ENCODE measurements at regions not wholly inside any gene's neighbourhood (a gene's known extent, or its start where the extent isn't known, plus 50 kb on each side); places are given as distances from the start of the nearest gene placed in this dataset.

- Histone ChIP-seq H3K4me3 (no peak overlapping the region), H3K9me3 (replicated peaks) (peaks cover 12% of the 10 kb centered on the region), H3K4me1 (peaks cover 28% of the 10 kb centered on the region), H3K27me3 (ENCODE audit: low read depth) (peaks cover 8% of the 10 kb centered on the region), H3K36me3 (no peaks in the 10 kb centered on the region), H3K27ac (replicated peaks) (no peak overlapping the region)
- intact Hi-C loops (cut with micrococcal nuclease), result no loop called here
- DNase-seq, result no peak
- no peak for TF ChIP-seq CTCF (IDR thresholded peaks at IDR 0.05; ENCODE audit: borderline replicate concordance)
Observed at GRCh38 chr2:226641008-226641407, 158.6 kb downstream of the IRS1 start.

- no peak for TF ChIP-seq CTCF (IDR thresholded peaks at IDR 0.05; ENCODE audit: borderline replicate concordance)
- Histone ChIP-seq H3K9me3 (replicated peaks) (peaks cover 12% of the 10 kb centered on the region), H3K4me3 (no peak overlapping the region), H3K27ac (replicated peaks) (no peak overlapping the region), H3K27me3 (ENCODE audit: low read depth) (peaks cover 8% of the 10 kb centered on the region), H3K4me1 (peaks cover 29% of the 10 kb centered on the region), H3K36me3 (no peaks in the 10 kb centered on the region)
- DNase-seq, result no peak
- intact Hi-C loops (cut with micrococcal nuclease), result no loop called here
Observed at GRCh38 chr2:226640501-226640900, 159.1 kb downstream of the IRS1 start.

- intact Hi-C loops (cut with micrococcal nuclease), result no loop called here
- TF ChIP-seq CTCF (IDR thresholded peaks at IDR 0.05; ENCODE audit: borderline replicate concordance), result no peak
- Histone ChIP-seq H3K27me3 (ENCODE audit: low read depth) (peaks cover 8% of the 10 kb centered on the region), H3K27ac (replicated peaks) (no peak overlapping the region), H3K36me3 (no peaks in the 10 kb centered on the region), H3K4me1 (peaks cover 32% of the 10 kb centered on the region), H3K4me3 (no peak overlapping the region), H3K9me3 (replicated peaks) (peaks cover 12% of the 10 kb centered on the region)
- DNase-seq, result no peak
Observed at GRCh38 chr2:226639550-226639949, 160.1 kb downstream of the IRS1 start.

- peaks cover 23% of the 10 kb centered on the region for H3K4me1 ChIP-seq
- H3K36me3 ChIP-seq, result no peaks in the 10 kb centered on the region
- intact Hi-C loops (cut with micrococcal nuclease), result no loop called here
- no peak overlapping the region for H3K4me3 ChIP-seq
- H3K9me3 ChIP-seq (replicated peaks), result peaks cover 12% of the 10 kb centered on the region
- no peak for DNase-seq
- TF ChIP-seq CTCF (IDR thresholded peaks at IDR 0.05; ENCODE audit: borderline replicate concordance), result no peak
- H3K27me3 ChIP-seq (ENCODE audit: low read depth), result peaks cover 8% of the 10 kb centered on the region
- no peak overlapping the region for H3K27ac ChIP-seq (replicated peaks)
Observed at GRCh38 chr2:226638576-226638975, 161.0 kb downstream of the IRS1 start.

- intact Hi-C loops (cut with micrococcal nuclease), result no loop called here
- H3K9me3 ChIP-seq (replicated peaks), result peaks cover 12% of the 10 kb centered on the region
- no peak for DNase-seq
- no peak for TF ChIP-seq CTCF (IDR thresholded peaks at IDR 0.05; ENCODE audit: borderline replicate concordance)
- no peak overlapping the region for H3K4me3 ChIP-seq
- peaks cover 11% of the 10 kb centered on the region for H3K4me1 ChIP-seq
- no peak overlapping the region for H3K27ac ChIP-seq (replicated peaks)
- no peaks in the 10 kb centered on the region for H3K36me3 ChIP-seq
- peaks cover 8% of the 10 kb centered on the region for H3K27me3 ChIP-seq (ENCODE audit: low read depth)
Observed at GRCh38 chr2:226637383-226637782, 162.2 kb downstream of the IRS1 start.

GRCh38 chr2:226636586-226636985, 163.0 kb downstream of the IRS1 start:
- Histone ChIP-seq H3K9me3 (replicated peaks) (peaks cover 12% of the 10 kb centered on the region), H3K27ac (replicated peaks) (no peak overlapping the region), H3K27me3 (ENCODE audit: low read depth) (peaks cover 8% of the 10 kb centered on the region), H3K36me3 (no peaks in the 10 kb centered on the region), H3K4me1 (peaks cover 18% of the 10 kb centered on the region), H3K4me3 (no peak overlapping the region)
- intact Hi-C loops (cut with micrococcal nuclease), result no loop called here
- no peak for DNase-seq
- no peak for TF ChIP-seq CTCF (IDR thresholded peaks at IDR 0.05; ENCODE audit: borderline replicate concordance)

Data from left ventricle myocardium inferior (tissue), 1 donor.